HG03280 (cell line): ENCODE measurements at regions not wholly inside any gene's neighbourhood (a gene's known extent, or its start where the extent isn't known, plus 50 kb on each side); places are given as distances from the start of the nearest gene placed in this dataset.

Source experiments
- ATAC-seq: cut with Tn5 transposase; IDR thresholded peaks from one replicate; pipeline ENCODE4 v1.9.1; 2021; ENCODE audit warnings: mild to moderate bottlenecking, moderate library complexity; ENCODE audit not compliant: unreplicated experiment

GRCh38 chr20:40495956-40496355 lies 193.1 kb downstream of the MAFB start:
- no peak for ATAC-seq

GRCh38 chr20:40494248-40494647 lies 194.8 kb downstream of the MAFB start:
- no peak for ATAC-seq

GRCh38 chr20:40493549-40493948 lies 195.5 kb downstream of the MAFB start:
- no peak for ATAC-seq

GRCh38 chr20:40493071-40493470 lies 196.0 kb downstream of the MAFB start:
- ATAC-seq, result no peak

GRCh38 chr20:40491009-40491590 lies 197.9 kb downstream of the MAFB start:
- no peak for ATAC-seq

- no peak for ATAC-seq
Observed at GRCh38 chr20:40489886-40490285, 199.2 kb downstream of the MAFB start.

GRCh38 chr20:40488401-40488800 lies 200.6 kb downstream of the MAFB start:
- ATAC-seq, result no peak

GRCh38 chr20:40486297-40486696 lies 202.7 kb downstream of the MAFB start:
- no peak for ATAC-seq

- ATAC-seq, result no peak
Observed at GRCh38 chr20:40481743-40482458, 207.1 kb downstream of the MAFB start.

GRCh38 chr20:40481337-40481736 lies 207.7 kb downstream of the MAFB start:
- no peak for ATAC-seq

- ATAC-seq, result no peak
Observed at GRCh38 chr20:40477805-40478204, 211.2 kb downstream of the MAFB start.

- no peak for ATAC-seq
Observed at GRCh38 chr20:40476461-40476860, 212.6 kb downstream of the MAFB start.

GRCh38 chr20:40472905-40473304 lies 216.1 kb downstream of the MAFB start:
- ATAC-seq, result no peak

- no peak for ATAC-seq
Observed at GRCh38 chr20:40471261-40471629, 217.8 kb downstream of the MAFB start.

- ATAC-seq, result no peak
Observed at GRCh38 chr20:40470445-40471260, 218.4 kb downstream of the MAFB start.

GRCh38 chr20:40468759-40469158 lies 220.3 kb downstream of the MAFB start:
- no peak for ATAC-seq

- no peak for ATAC-seq
Observed at GRCh38 chr20:40467703-40468411, 221.2 kb downstream of the MAFB start.

GRCh38 chr20:40467067-40467466 lies 222.0 kb downstream of the MAFB start:
- no peak for ATAC-seq

- no peak for ATAC-seq
Observed at GRCh38 chr20:40464731-40465208, 224.3 kb downstream of the MAFB start.

GRCh38 chr20:40463171-40463570 lies 225.9 kb downstream of the MAFB start:
- no peak for ATAC-seq

GRCh38 chr20:40462566-40462965 lies 226.5 kb downstream of the MAFB start:
- no peak for ATAC-seq
